Pancreas (tissue), 10 donors: ENCODE measurements at regions not wholly inside any gene's neighbourhood (a gene's known extent, or its start where the extent isn't known, plus 50 kb on each side); places are given as distances from the start of the nearest gene placed in this dataset.

Experiments used
- ATAC-seq, 4 donors: fragments of 200-7000 bp; cut with Tn5 transposase; one replicate each; pipeline versions ENCODE4 v1.8.0 to v1.9.1; 2020; ENCODE audit warnings: mild to moderate bottlenecking in 4 of 4, moderate library complexity in 4 of 4
- DNase-seq, 6 donors: peaks; one replicate each; pipeline ENCODE4 v3.0.0-alpha.2; 2020
- FAIRE-seq: peaks from 2 replicates; lab custom pipeline; 2012; peaks lifted over from hg19 to GRCh38; lab: Jason Lieb, UNC
- H3K27ac ChIP-seq, 4 donors: fragments of 200-600 bp; sonication (generic); 1 replicate in 3 of 4; 2 replicates in 1 of 4; pipeline versions ENCODE4 v1.5.0 to v1.8.0; 2020
- H3K27me3 ChIP-seq, 4 donors: fragments of 200-600 bp; one replicate each; pipeline ENCODE4 v1.8.0; 2021
- H3K36me3 ChIP-seq, 3 donors: fragments of 200-600 bp; sonication (generic) in 1 of 3; one replicate each; pipeline versions ENCODE4 v1.5.0 to v1.8.0; 2020 to 2021
- H3K4me1 ChIP-seq, 3 donors: fragments of 200-600 bp; one replicate each; pipeline ENCODE4 v1.8.0; 2021
- H3K4me3 ChIP-seq, 4 donors: fragments of 200-600 bp; sonication (generic) in 2 of 4; one replicate each; pipeline versions ENCODE4 v1.5.0 to v1.8.0; 2020 to 2021
- H3K9me3 ChIP-seq, 4 donors: fragments of 200-600 bp; one replicate each; pipeline ENCODE4 v1.8.0; 2021
- WGBS, 2 donors: extraction: QIAGEN DNeasy Blood & Tissue Kit; methylation state at CpG; one replicate each; pipeline ENCODE4 v1.1.7; 2013; 5-methylcytosine and 5-hydroxymethylcytosine counted together
- intact Hi-C, 3 donors: fragments of 100-400 bp; cut with DNase I; formaldehyde crosslinking; loops; one replicate each; pipeline versions ENCODE4 v1.11.1 to v1.14.2; 2022
- TF ChIP-seq, protein P1 (sequence below), 4 donors: fragments of 200-600 bp; sonication (generic) in 3 of 4; IDR thresholded peaks; one replicate each; pipeline versions ENCODE4 v1.5.0 to v1.8.0; 2021; ENCODE audit warnings: antibody characterized with exemption in 4 of 4
- donor health status: healthy with polysubstance abuse.
- donor health status: DM: no; HTN: no; CAD: no; lungs with moderate emphysema.
- donor health status: DM: no; HTN: no; CAD: no.
- donor health status: control.
- donor health status: control.
- donor health status: Bipolar disorder and iron deficiency.
- donor health status: DM: yes; HTN: yes; CAD: no.
- donor health status: DM: no; HTN: no; CAD: no.
- donor health status: DM: no; HTN: no; CAD: no.
- donor health status: DM: yes; HTN: yes; CAD: no.

DNA sequence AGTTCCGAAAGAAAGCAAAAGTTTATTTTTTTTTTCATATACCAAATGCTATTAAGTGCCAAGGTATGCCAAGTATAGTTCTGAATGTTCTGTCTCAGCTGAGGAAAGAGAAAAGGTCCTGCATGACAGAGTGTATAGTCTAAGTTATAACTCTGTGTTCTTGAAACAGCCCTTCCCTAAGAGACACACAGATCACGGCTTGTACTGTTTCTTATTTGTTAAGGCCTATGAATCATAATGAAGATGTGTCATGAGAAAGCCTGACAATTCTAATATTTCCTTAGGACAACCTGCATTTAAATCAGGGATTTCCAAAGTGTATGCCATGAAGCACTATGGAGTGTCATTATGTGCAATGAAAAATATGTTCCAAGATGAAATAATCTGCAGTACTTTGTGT is 538.7 kb upstream of the CDH4 start:
- intact Hi-C loops: no loop called here
- no peaks in the 10 kb centered on the region for H3K9me3 ChIP-seq

DNA sequence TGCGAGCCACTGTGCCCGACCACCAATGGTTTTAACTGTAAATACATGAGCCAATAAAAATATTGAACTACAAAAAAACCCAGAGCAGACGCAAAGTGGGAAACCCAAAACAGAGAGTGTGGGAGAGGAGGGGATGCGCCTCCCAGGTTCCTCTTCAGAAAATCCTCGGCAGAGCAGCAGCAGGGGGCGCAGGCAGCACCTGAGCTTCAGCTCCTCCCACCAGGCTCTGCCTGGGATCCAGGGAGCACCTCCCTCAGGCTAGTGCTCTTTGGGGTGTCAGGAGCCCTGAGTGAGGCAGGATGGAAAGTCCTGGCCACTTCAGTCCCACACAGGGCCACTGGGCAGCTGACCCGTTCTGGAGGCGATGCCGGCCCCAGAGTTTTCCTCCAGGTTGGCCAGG is 536.9 kb upstream of the CDH4 start:
- 41 to 57% methylated on average over 9 of the region's 9 CpGs for WGBS, 2 donors
- FAIRE-seq: no peak
- H3K9me3 ChIP-seq: no peaks in the 10 kb centered on the region

More for the DNA sequence above, 538.7 kb upstream of the CDH4 start:
- FAIRE-seq (no peak), DNase-seq (no peak), ATAC-seq (no peak)
- TF ChIP-seq, protein P1, sequence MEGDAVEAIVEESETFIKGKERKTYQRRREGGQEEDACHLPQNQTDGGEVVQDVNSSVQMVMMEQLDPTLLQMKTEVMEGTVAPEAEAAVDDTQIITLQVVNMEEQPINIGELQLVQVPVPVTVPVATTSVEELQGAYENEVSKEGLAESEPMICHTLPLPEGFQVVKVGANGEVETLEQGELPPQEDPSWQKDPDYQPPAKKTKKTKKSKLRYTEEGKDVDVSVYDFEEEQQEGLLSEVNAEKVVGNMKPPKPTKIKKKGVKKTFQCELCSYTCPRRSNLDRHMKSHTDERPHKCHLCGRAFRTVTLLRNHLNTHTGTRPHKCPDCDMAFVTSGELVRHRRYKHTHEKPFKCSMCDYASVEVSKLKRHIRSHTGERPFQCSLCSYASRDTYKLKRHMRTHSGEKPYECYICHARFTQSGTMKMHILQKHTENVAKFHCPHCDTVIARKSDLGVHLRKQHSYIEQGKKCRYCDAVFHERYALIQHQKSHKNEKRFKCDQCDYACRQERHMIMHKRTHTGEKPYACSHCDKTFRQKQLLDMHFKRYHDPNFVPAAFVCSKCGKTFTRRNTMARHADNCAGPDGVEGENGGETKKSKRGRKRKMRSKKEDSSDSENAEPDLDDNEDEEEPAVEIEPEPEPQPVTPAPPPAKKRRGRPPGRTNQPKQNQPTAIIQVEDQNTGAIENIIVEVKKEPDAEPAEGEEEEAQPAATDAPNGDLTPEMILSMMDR (IDR thresholded peaks at IDR 0.05): no peak
- Histone ChIP-seq H3K4me3 (no peak overlapping the region), H3K4me1 (no peaks in the 10 kb centered on the region), H3K27ac (no peak overlapping the region), H3K27me3 (peaks cover 0 to 8% (median 0%) of the 10 kb centered on the region in 4 donors), H3K36me3 (no peaks in the 10 kb centered on the region)
- 71 to 78% methylated on average over 2 of the region's 2 CpGs for WGBS, 2 donors

DNA sequence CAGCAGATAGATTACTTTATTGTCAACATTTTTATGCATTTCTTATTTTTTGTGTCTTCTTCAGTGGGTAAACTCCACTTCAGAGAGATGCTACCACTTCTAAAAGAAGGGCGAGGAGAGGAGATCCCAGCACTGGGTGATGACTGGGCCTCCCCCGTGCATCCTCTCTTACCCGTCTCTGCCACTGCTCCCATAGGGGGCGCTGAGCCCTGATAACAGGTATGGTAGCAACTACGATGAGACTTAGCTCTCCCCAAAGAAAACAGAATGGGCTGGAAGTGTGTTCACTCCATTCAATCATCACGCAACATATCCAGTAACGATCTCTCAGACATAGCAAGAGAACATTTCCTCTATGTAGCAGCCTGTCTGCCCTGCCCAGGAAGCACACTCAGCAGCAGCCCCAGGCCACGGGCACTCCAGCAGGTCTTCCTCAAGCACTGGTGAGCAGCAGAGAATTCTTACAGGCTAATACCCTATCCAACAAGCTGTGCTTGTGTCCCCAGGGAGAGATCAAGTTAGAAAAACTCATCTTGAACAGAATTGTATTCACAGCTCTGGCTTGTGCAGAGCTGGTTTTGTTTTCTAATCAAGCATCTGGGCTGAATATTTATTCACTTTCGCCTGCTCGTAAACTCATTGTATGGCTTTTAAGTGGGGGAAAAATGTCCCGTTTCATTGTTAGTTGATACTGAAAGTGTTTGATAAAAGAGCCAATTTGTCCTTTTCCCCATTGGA is 533.1 kb upstream of the CDH4 start:
- H3K36me3 ChIP-seq: no peaks in the 10 kb centered on the region
- DNase-seq (no peak), ATAC-seq (no peak), FAIRE-seq (no peak)
- no peak overlapping the region for H3K4me3 ChIP-seq
- H3K27ac ChIP-seq: no peak overlapping the region
- no peaks in the 10 kb centered on the region for H3K4me1 ChIP-seq
- peaks cover 0 to 28% (median 0%) of the 10 kb centered on the region in 4 donors for H3K27me3 ChIP-seq
- TF ChIP-seq, protein P1 (IDR thresholded peaks at IDR 0.05): no peak
- WGBS, 2 donors: 41 to 46% methylated on average over 11 of the region's 11 CpGs
- H3K9me3 ChIP-seq: no peaks in the 10 kb centered on the region
- intact Hi-C loops: no loop called here

More for the DNA sequence above, 536.9 kb upstream of the CDH4 start:
- H3K36me3 ChIP-seq: no peaks in the 10 kb centered on the region
- H3K4me3 ChIP-seq: no peak overlapping the region
- DNase-seq: no peak
- no peak overlapping the region for H3K27ac ChIP-seq
- TF ChIP-seq, protein P1 (IDR thresholded peaks at IDR 0.05): no peak
- peaks cover 0 to 18% (median 0%) of the 10 kb centered on the region in 4 donors for H3K27me3 ChIP-seq
- ATAC-seq: no peak
- no peaks in the 10 kb centered on the region for H3K4me1 ChIP-seq
- intact Hi-C loops: no loop called here

DNA sequence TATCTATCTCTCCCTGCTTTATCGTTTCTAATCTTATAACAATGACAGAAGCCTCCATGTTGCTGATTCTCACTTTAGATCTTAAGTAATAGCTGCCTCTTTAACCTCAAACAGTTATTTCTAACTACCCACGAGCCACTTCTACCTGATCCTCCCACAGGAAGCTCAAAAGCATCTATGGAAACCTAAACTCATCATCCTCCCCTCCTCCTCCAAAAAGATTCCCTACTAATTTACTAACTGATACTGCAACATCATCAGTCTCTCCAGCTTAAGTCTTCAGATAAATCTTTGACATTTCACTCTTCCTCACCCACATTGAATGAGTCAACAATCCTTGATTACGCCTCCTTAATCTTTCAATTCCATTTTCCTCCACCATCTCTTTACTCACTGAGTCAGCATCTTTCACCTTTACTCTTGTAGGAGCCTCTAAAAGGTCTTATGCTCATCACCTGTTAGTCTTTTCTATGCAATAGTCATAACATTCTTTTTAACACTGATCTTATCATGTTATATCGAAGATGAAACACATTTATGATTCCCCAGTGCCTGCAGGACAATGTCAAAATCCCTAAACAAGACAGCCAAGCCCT is 526.7 kb upstream of the CDH4 start:
- ATAC-seq (no peak), FAIRE-seq (no peak), DNase-seq (no peak)
- 34 to 51% methylated on average over 4 of the region's 4 CpGs for WGBS, 2 donors
- intact Hi-C loops: no loop called here
- H3K4me3 ChIP-seq: no peak overlapping the region
- no peaks in the 10 kb centered on the region for H3K4me1 ChIP-seq
- no peaks in the 10 kb centered on the region for H3K36me3 ChIP-seq
- no peaks in the 10 kb centered on the region for H3K9me3 ChIP-seq
- H3K27ac ChIP-seq: no peak overlapping the region
- TF ChIP-seq, protein P1 (IDR thresholded peaks at IDR 0.05): no peak
- peaks cover 0 to 27% (median 0%) of the 10 kb centered on the region in 4 donors for H3K27me3 ChIP-seq

DNA sequence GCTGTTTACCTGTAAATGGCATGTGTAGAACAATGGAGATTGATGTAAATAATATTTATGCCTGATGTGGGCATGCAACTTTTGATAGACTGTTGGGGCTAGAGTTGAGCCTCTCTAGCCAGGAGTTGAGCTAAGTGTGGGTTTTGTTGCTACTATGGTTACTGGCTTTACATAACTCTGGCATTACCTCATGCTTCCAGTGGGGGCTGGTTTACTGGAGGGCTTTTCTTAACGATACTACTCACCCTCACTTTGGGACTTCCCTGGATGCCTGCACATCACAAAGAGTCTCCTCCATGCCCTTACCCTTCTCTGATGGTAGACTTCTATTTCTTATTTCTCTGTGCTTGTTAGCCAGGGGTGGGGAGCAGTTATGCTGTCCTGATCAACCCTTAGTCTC is 524.6 kb upstream of the CDH4 start:
- TF ChIP-seq, protein P1 (IDR thresholded peaks at IDR 0.05): no peak

More for the DNA sequence above, 524.6 kb upstream of the CDH4 start:
- ATAC-seq (no peak), DNase-seq (no peak), FAIRE-seq (no peak)
- Histone ChIP-seq H3K27me3 (peaks cover 0 to 18% (median 0%) of the 10 kb centered on the region in 4 donors), H3K4me3 (no peak overlapping the region), H3K4me1 (no peaks in the 10 kb centered on the region), H3K36me3 (no peaks in the 10 kb centered on the region), H3K27ac (no peak overlapping the region), H3K9me3 (no peaks in the 10 kb centered on the region)
- 5 to 7% methylated on average over 1 of the region's 1 CpG for WGBS, 2 donors
- intact Hi-C loops: no loop called here
